Loucy (cell line): ENCODE measurements at regions not wholly inside any gene's neighbourhood (a gene's known extent, or its start where the extent isn't known, plus 50 kb on each side); places are given as distances from the start of the nearest gene placed in this dataset.

ENCODE experiments used
- EZH2phosphoT487 ChIP-seq: fragments of 200-600 bp; IDR thresholded peaks from 2 replicates; pipeline ENCODE4 v1.6.1; 2018; ENCODE audit warnings: antibody characterized with exemption, mild to moderate bottlenecking, moderate library complexity, borderline replicate concordance
- TF ChIP-seq, protein P1 (sequence below): fragments of 200-600 bp; sonication (generic); conservative IDR thresholded peaks from 2 replicates; pipeline ENCODE4 v1.5.1; 2014; ENCODE audit warnings: mild to moderate bottlenecking, antibody characterized with exemption, low read length

DNA sequence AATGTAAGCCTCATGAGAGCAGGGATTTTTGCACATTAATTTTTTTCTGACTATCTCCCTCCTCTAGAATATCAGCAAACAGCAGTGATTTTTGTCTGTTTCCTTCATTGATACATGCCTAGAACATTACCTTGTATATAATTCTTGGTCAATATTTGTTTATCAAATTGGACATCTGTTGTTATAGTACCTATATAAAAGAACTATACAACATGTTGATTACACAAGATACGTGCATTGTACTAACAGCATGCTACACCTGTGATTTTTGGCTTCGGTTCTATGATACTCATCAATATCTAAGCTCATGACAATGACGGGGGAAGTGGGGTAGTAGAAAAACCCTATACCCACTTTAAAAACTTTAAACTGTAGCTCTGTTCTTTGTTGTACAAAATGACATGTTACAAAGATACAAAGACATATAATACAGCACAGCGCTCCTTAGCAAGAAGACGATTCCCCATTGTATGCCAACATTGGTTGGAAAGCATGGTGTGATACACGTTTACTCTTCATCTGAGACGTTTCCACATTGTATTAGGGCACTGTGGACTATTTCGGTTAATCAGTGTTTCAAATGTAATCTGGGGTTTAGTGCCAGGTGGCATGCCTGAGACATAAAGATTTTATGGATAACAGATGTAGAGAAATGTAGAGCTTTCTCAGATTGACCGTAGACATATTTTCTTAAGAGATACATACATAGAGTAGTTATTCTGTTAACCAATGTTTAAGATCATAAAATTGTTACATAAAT lies 70.5 kb upstream of the FOXP2 start:
- TF ChIP-seq, protein P1, sequence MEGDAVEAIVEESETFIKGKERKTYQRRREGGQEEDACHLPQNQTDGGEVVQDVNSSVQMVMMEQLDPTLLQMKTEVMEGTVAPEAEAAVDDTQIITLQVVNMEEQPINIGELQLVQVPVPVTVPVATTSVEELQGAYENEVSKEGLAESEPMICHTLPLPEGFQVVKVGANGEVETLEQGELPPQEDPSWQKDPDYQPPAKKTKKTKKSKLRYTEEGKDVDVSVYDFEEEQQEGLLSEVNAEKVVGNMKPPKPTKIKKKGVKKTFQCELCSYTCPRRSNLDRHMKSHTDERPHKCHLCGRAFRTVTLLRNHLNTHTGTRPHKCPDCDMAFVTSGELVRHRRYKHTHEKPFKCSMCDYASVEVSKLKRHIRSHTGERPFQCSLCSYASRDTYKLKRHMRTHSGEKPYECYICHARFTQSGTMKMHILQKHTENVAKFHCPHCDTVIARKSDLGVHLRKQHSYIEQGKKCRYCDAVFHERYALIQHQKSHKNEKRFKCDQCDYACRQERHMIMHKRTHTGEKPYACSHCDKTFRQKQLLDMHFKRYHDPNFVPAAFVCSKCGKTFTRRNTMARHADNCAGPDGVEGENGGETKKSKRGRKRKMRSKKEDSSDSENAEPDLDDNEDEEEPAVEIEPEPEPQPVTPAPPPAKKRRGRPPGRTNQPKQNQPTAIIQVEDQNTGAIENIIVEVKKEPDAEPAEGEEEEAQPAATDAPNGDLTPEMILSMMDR: no peak
- no peak for TF ChIP-seq EZH2phosphoT487
